ENCODE measurements at regions not wholly inside any gene's neighbourhood (a gene's known extent, or its start where the extent isn't known, plus 50 kb on each side); places are given as distances from the start of the nearest gene placed in this dataset.

DNA sequence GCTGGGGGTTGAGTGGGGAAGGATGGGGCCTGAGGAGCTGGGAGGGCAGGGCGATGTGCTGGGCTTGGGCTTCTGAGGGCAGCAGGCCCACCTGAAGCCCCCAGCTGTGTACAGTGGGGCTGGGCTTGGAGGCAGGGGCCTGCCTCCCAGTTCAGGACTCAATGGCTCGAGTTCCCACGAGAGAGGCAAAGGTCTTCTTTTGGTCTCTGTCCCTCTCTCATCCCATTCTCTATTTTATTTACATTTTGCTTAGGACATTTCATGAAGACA lies 180.6 kb downstream of the MACROH2A1 start:
- H2AFZ ChIP-seq (ENCODE audit: low read depth, low read length): no peak overlapping the region
- no peaks in the 10 kb centered on the region for H3K36me3 ChIP-seq (replicated peaks; ENCODE audit: low read depth, low read length)
- H3K4me3 ChIP-seq (ENCODE audit: low read length): no peak overlapping the region
- no peaks in the 10 kb centered on the region for H3K4me1 ChIP-seq (ENCODE audit: low read length)
- no peaks in the 10 kb centered on the region for H3K79me2 ChIP-seq (ENCODE audit: low read length)
- H4K20me1 ChIP-seq (ENCODE audit: insufficient read depth, low read length): no peaks in the 10 kb centered on the region
- H3K4me2 ChIP-seq (ENCODE audit: low read length): no peak overlapping the region
- TF ChIP-seq, protein P1, sequence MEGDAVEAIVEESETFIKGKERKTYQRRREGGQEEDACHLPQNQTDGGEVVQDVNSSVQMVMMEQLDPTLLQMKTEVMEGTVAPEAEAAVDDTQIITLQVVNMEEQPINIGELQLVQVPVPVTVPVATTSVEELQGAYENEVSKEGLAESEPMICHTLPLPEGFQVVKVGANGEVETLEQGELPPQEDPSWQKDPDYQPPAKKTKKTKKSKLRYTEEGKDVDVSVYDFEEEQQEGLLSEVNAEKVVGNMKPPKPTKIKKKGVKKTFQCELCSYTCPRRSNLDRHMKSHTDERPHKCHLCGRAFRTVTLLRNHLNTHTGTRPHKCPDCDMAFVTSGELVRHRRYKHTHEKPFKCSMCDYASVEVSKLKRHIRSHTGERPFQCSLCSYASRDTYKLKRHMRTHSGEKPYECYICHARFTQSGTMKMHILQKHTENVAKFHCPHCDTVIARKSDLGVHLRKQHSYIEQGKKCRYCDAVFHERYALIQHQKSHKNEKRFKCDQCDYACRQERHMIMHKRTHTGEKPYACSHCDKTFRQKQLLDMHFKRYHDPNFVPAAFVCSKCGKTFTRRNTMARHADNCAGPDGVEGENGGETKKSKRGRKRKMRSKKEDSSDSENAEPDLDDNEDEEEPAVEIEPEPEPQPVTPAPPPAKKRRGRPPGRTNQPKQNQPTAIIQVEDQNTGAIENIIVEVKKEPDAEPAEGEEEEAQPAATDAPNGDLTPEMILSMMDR (IDR thresholded peaks at IDR 0.05; ENCODE audit: low read depth, low read length): no peak
- TF ChIP-seq EZH2phosphoT487 (IDR thresholded peaks at IDR 0.05; ENCODE audit: low read depth): no peak
- H3K27me3 ChIP-seq (ENCODE audit: low read depth, low read length): no peaks in the 10 kb centered on the region
- H3K9me3 ChIP-seq (ENCODE audit: insufficient read depth, low read length): no peaks in the 10 kb centered on the region
- no peak overlapping the region for H3K27ac ChIP-seq (ENCODE audit: low read length)
- H3K9ac ChIP-seq (ENCODE audit: low read length): no peak overlapping the region

DNA sequence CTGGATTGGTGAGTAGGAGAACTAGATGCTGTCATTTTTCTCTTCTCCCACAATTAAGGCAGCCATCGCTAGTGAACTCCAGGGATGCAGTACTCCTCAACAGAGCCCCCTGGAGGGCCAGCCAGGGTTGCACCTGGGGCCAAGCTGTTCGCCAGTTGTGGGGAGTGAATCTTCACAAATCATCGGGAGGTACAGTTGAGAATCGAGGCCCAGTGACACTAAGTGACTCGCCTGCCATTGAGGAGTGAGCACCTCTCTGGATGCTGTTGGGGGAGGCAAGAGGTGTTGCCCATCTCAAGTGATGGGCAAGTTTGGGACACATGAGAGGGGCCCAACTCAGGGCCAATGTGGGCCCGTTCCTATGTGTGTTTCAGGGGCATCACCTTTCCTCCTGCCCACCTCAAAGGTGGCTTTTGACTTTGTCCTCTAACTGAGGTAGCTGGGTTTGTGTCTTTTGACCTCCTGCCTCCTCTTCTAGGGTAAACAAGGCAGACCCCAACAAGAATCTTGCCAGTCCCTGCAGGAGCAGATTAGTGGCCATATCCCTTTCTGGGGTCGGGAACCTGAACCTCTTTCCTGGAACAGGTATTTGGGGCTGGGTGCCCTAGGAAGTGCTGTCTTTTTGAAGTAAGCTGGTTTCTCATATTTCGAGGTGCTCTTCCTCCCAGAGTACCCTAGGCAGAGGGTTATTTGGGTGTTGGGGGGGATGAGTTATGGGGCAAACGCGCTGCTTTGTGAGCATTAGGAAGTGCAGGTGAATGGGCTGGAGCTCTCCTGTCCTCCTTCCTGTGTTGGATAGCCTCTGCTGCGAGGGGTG lies 181.2 kb downstream of the MACROH2A1 start:
- H3K79me2 ChIP-seq (ENCODE audit: low read length): no peaks in the 10 kb centered on the region
- H3K27ac ChIP-seq (ENCODE audit: low read length): no peak overlapping the region
- H3K4me1 ChIP-seq (ENCODE audit: low read length): no peaks in the 10 kb centered on the region
- H3K9ac ChIP-seq (ENCODE audit: low read length): no peak overlapping the region
- H3K4me3 ChIP-seq (ENCODE audit: low read length): no peak overlapping the region
- H3K27me3 ChIP-seq (ENCODE audit: low read depth, low read length): no peaks in the 10 kb centered on the region
- H2AFZ ChIP-seq (ENCODE audit: low read depth, low read length): no peak overlapping the region
- H3K9me3 ChIP-seq (ENCODE audit: insufficient read depth, low read length): no peaks in the 10 kb centered on the region
- no peaks in the 10 kb centered on the region for H3K36me3 ChIP-seq (replicated peaks; ENCODE audit: low read depth, low read length)
- no peaks in the 10 kb centered on the region for H4K20me1 ChIP-seq (ENCODE audit: insufficient read depth, low read length)
- no peak overlapping the region for H3K4me2 ChIP-seq (ENCODE audit: low read length)
- TF ChIP-seq, protein P1 (IDR thresholded peaks at IDR 0.05; ENCODE audit: low read depth, low read length): no peak
- TF ChIP-seq EZH2phosphoT487 (IDR thresholded peaks at IDR 0.05; ENCODE audit: low read depth): no peak

DNA sequence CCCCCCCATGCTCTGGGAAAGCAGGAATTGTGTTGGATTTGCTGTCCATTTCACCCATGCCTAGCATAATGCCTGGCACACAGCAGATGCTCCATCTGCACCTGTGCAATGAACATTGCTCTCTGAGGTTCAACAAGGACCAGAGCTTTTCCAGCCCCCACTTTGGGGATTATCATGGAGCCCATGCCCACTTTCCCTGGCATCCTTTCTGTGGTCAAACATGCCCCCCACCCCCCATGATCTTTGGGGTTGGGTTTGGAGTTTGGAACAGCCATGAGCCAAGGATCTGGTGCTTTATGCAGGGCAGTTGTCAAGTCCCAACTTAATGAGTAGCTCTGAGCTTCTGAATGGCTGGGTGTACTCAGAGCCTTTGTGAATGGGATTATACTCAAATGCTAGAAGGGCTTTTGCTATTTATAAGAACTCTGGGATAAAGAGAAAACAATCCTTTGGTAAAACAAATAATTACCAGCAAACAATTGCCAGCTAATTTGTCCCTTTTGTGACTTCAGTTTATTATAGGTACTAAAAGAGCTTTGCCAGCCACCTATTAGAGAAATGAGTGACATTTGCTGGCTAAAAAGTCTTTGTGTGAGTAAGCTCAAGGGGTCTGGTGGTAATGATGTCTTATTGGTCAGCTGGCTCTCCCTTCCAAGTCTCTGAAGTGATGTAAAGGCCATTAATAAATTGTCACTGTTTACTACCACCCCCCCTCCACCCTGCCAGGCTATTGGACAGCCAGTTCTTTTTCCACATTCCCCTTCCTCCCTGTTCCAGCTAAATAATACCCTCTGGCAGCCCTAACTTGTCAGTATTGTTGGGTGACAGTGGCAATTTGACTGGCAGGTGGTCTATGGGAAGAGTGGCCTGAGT lies 182.3 kb downstream of the MACROH2A1 start:
- no peaks in the 10 kb centered on the region for H3K4me1 ChIP-seq (ENCODE audit: low read length)
- no peaks in the 10 kb centered on the region for H3K9me3 ChIP-seq (ENCODE audit: insufficient read depth, low read length)
- no peaks in the 10 kb centered on the region for H3K36me3 ChIP-seq (replicated peaks; ENCODE audit: low read depth, low read length)
- H3K4me3 ChIP-seq (ENCODE audit: low read length): no peak overlapping the region
- no peak overlapping the region for H2AFZ ChIP-seq (ENCODE audit: low read depth, low read length)
- no peak for TF ChIP-seq EZH2phosphoT487 (IDR thresholded peaks at IDR 0.05; ENCODE audit: low read depth)
- TF ChIP-seq, protein P1 (IDR thresholded peaks at IDR 0.05; ENCODE audit: low read depth, low read length): no peak
- H4K20me1 ChIP-seq (ENCODE audit: insufficient read depth, low read length): no peaks in the 10 kb centered on the region
- H3K27ac ChIP-seq (ENCODE audit: low read length): no peak overlapping the region
- H3K79me2 ChIP-seq (ENCODE audit: low read length): no peaks in the 10 kb centered on the region
- no peak overlapping the region for H3K4me2 ChIP-seq (ENCODE audit: low read length)
- no peak overlapping the region for H3K9ac ChIP-seq (ENCODE audit: low read length)
- no peaks in the 10 kb centered on the region for H3K27me3 ChIP-seq (ENCODE audit: low read depth, low read length)

All from OCI-LY3 (cell line).